ENCODE measurements at regions not wholly inside any gene's neighbourhood (a gene's known extent, or its start where the extent isn't known, plus 50 kb on each side); places are given as distances from the start of the nearest gene placed in this dataset.
"Not testable (repeated sequence)": the region's sequence is repeated elsewhere in the genome, so short reads cannot be mapped to it uniquely, and the experiment has no call there.

- not testable (repeated sequence) for TF ChIP-seq CTCF, POLR2A (IDR thresholded peaks at IDR 0.05)
These were observed 125.5 kb downstream of the ZNF486 start for GRCh38 chr19:20292520-20292919.

Measured in right lobe of liver (tissue), 4 donors.